HG03039 (cell line): ENCODE measurements at regions not wholly inside any gene's neighbourhood (a gene's known extent, or its start where the extent isn't known, plus 50 kb on each side); places are given as distances from the start of the nearest gene placed in this dataset.

ENCODE experiments used
- ATAC-seq: cut with Tn5 transposase; IDR thresholded peaks from one replicate; pipeline ENCODE4 v1.9.1; 2021; ENCODE audit warnings: mild to moderate bottlenecking, moderate library complexity; ENCODE audit not compliant: unreplicated experiment

- no peak for ATAC-seq
Observed at GRCh38 chr7:86975449-86975848, 84.0 kb downstream of the ELAPOR2 start.

GRCh38 chr7:86972072-86972471 is 87.4 kb downstream of the ELAPOR2 start:
- ATAC-seq: no peak

- no peak for ATAC-seq
Observed at GRCh38 chr7:86970986-86971385, 88.5 kb downstream of the ELAPOR2 start.

- ATAC-seq: no peak
Observed at GRCh38 chr7:86970547-86970946, 88.9 kb downstream of the ELAPOR2 start.

DNA sequence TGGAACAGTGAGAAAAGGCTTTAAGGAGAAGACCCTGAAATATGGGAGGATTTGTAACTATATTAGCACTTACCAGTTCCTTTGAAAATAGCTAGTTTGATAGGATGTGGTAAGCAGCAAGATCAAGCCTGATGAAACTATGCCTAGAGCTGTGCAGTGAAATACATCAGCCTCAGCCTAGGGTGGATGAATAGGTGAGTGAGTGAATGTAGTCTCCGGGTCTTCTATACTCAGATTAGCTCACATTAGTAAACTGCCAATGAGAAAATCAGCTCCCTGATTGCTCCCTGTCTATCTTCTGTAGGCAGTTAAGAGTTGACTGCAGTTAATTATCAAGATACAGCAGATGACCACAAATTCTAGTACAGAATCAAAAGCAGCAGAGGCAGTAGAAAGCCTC is 89.6 kb downstream of the ELAPOR2 start:
- ATAC-seq: no peak

DNA sequence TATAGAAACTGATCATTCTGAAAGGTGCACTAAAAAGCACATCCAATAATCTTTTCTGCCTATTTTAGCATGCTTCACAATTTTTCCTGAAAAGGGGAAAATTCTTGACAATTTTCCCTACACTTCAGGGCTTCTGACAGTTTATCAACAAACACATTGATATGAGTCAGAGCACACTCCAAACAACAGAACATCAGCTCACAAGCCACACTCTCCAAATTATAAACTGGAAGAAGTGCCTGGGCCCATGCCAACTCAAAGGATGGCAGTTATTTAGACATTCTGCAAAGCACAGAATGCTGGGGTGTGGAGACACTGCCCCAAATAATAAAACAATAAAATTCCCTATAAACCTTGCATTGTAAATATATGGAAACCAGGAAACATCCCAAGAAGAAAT is 90.8 kb downstream of the ELAPOR2 start:
- ATAC-seq: no peak

- no peak for ATAC-seq
Observed at GRCh38 chr7:86966916-86967315, 92.5 kb downstream of the ELAPOR2 start.

- ATAC-seq: no peak
Observed at GRCh38 chr7:86965727-86966120, 93.7 kb downstream of the ELAPOR2 start.

DNA sequence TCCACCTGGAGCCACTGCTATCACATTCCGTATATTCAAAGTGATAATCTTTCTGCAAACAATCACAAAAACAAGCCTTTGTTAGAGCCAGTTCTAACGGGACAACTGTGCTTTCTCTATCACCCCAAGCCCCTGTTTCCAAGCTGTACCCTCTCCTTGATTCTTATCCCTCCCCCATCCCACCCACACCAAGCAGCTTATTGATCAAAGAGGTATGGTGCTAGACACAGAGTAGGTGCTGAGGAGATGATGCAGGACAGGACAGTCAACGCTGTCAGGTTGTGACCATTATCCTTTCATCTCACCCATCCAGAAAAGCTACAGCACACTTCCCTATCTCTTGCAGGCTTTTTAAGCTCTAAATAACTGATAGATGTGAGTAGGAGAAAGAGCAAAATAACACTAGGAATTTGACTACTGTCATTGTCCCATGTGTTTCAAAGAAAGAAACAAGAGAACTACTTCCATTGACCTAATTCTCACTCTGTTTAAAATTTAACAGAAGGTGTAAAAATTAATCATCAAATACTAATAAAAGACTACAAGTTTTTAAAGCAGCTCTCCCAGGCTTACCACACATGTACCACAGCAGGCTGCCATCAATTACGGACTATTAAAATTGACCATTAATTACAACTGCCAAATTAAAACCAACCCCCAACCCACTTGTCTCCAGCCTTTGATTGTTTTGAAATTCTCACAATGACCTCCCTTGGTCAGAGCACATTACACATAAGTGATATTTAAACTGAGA is 94.3 kb downstream of the ELAPOR2 start:
- ATAC-seq: no peak

DNA sequence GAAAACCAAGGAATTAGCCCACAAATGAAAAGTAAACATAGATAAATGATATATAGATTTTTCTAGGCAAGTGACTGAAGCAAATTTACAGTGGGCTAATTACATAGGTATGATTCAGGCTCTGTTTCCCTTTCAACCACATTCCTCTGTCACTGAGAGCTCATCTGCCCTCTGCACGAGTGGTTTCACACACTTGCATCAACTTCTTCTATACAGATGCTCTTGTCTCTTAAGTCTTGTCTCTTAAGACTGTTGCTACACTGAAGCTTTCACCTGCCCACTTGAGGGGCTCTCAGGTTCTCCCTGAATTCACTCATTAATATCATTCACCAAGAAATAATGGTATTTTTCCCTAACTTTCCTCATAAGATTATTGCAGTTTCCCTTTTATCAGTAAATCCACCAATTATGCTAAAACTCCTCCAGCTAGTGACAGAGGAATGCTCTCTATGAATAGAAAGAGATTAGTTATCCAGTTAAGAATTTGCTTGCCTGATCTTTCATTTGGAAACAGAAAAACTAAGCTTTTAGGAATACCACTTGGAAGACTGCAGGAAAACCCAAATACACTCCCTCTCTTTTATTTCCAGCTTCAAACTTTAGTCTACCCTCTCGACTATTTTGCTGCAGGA is 95.7 kb downstream of the ELAPOR2 start:
- peak; percentile 90 for ATAC-seq

DNA sequence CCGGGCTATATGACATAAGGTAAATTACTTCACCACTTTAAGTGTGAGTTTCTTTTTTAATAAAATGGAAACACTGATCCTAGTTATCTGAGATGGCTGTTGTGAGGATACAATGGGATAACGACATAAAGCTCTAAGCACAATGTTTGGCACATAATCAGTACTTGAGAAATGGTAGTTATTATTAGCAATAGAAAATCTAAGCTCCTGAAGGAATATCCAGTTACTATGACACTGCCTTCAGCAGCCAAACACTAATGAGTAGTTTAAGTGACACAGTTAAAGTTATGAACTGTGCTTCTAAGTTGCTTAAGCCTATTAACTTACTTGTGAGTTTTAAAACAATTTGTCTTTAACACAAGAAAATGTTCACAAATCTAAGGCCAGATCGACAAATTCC is 96.8 kb downstream of the ELAPOR2 start:
- ATAC-seq: no peak

DNA sequence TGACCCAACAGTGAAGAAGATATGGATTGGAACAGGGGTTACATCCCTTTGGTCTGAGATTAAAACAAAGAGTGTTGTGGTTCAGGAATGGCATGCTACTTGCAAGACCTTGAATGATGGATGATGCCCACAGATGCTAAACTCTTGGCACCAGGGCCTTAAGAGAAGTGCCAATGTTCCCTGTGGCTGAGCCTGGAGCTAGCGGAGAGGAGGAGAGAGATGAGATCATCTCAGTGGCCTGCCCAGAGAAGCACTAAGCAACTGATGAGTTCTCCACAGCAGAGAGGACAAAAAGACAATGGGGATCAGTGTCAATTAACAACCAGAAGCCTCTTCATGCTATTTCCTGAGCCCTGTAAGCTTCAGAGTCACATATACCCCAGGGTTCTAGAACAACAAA is 97.8 kb downstream of the ELAPOR2 start:
- no peak for ATAC-seq

- no peak for ATAC-seq
Observed at GRCh38 chr7:86958380-86958779, 101.1 kb downstream of the ELAPOR2 start.

- ATAC-seq: no peak
Observed at GRCh38 chr7:86956567-86956966, 102.9 kb downstream of the ELAPOR2 start.

GRCh38 chr7:86955895-86956503 is 103.5 kb downstream of the ELAPOR2 start:
- no peak for ATAC-seq

- ATAC-seq: no peak
Observed at GRCh38 chr7:86954971-86955370, 104.5 kb downstream of the ELAPOR2 start.

- no peak for ATAC-seq
Observed at GRCh38 chr7:86953653-86954336, 105.7 kb downstream of the ELAPOR2 start.

DNA sequence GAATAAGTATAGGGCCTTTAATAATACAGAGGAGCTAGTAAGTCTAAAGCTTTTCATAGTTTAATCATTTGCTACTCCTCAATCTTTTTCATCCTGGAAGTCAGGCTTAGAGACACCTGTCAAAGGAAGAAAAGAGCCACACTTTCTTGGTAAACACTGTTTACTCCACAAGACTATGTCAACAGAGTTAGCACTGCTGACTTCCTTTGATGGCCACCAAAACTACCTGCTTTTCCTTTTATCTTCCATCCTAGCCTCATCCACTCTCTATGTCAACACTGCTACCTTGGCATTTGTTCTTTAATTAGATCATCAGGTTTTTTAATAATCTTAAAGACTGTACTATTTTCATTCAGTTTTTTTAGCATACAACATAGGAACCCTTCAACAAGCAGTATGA is 106.2 kb downstream of the ELAPOR2 start:
- no peak for ATAC-seq

DNA sequence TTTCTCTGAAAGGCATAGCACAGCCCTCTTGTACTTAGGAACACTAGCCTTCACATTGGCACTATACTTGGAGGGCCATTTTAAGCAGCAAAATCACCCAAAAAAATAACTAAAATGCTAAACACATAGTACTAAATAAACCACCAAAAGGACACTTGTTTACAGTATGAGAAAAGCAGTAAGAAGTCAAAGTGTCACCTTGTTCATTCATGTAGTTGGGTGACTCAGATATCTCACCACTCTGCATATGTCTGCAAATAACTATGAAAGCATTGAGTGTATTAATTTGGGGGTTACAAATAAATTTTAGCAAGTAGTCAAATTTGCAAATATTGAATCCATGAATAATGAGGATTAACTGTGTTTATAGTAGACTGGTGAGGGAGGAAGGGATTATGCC is 107.6 kb downstream of the ELAPOR2 start:
- ATAC-seq: no peak

- ATAC-seq: no peak
Observed at GRCh38 chr7:86950944-86951343, 108.5 kb downstream of the ELAPOR2 start.

DNA sequence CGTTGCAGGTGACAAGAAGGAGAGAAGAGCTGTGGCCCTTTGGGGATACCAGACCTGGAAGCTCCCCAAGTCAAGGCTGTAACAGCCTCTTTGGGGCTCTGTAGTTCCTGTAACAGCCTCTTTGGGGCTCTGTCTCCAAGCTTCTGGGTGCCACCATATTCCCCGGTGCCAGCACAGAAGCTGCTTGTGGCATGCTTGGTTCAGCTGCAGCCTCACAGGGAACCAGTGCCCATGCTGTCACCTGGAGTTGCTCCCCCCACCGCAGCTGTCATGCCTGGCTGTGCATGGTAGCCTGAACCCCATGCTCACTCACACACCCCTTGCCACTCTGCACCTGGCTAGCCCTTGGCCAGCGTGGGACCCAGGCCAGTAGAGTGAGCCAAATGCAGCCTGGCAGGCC is 109.1 kb downstream of the ELAPOR2 start:
- no peak for ATAC-seq

GRCh38 chr7:86949779-86950260 is 109.6 kb downstream of the ELAPOR2 start:
- peak; percentile 6 for ATAC-seq
